Activated T-cell treated with anti-CD3 and anti-CD28 coated beads, Interleukin-2, amount 50 U/mL, for 24 hours (primary cell): ENCODE measurements at regions not wholly inside any gene's neighbourhood (a gene's known extent, or its start where the extent isn't known, plus 50 kb on each side); places are given as distances from the start of the nearest gene placed in this dataset.

Experiments
- DNase-seq: peaks from one replicate; pipeline ENCODE4 v3.0.0-alpha.2; 2020
- H3K27ac Mint-ChIP-seq: 2 replicates; pipeline ENCODE4 v1.8.0; 2020; ENCODE audit warnings: mild to moderate bottlenecking, mixed read lengths
- H3K27me3 Mint-ChIP-seq: 2 replicates; pipeline ENCODE4 v1.8.0; 2020; ENCODE audit warnings: mixed read lengths
- H3K36me3 Mint-ChIP-seq: 2 replicates; pipeline ENCODE4 v1.8.0; 2020; ENCODE audit warnings: low read depth, mixed read lengths
- H3K4me1 Mint-ChIP-seq: 2 replicates; pipeline ENCODE4 v1.8.0; 2020; ENCODE audit warnings: low read depth, mixed read lengths
- H3K4me3 Mint-ChIP-seq: 2 replicates; pipeline ENCODE4 v1.8.0; 2020; ENCODE audit warnings: mild to moderate bottlenecking, moderate library complexity, mixed read lengths
- H3K9me3 Mint-ChIP-seq: 2 replicates; pipeline ENCODE4 v1.8.0; 2020; ENCODE audit warnings: mixed read lengths

- H3K9me3 Mint-ChIP-seq: no peaks in the 10 kb centered on the region
- no peak overlapping the region for H3K27ac Mint-ChIP-seq
- no peak overlapping the region for H3K4me3 Mint-ChIP-seq
- DNase-seq: no peak
- peaks cover 6% of the 10 kb centered on the region for H3K27me3 Mint-ChIP-seq
- H3K4me1 Mint-ChIP-seq: no peaks in the 10 kb centered on the region
- no peaks in the 10 kb centered on the region for H3K36me3 Mint-ChIP-seq
Measured at GRCh38 chr13:48844676-48845075, 131.0 kb upstream of the FNDC3A start.

GRCh38 chr13:48849515-48849914, 126.2 kb upstream of the FNDC3A start:
- Mint-ChIP-seq H3K36me3 (no peaks in the 10 kb centered on the region), H3K27me3 (peaks cover 12% of the 10 kb centered on the region), H3K4me3 (no peak overlapping the region), H3K4me1 (peaks cover 34% of the 10 kb centered on the region), H3K9me3 (no peaks in the 10 kb centered on the region), H3K27ac (no peak overlapping the region)
- DNase-seq: no peak

- Mint-ChIP-seq H3K4me3 (no peak overlapping the region), H3K9me3 (no peaks in the 10 kb centered on the region)
Measured at GRCh38 chr13:48851707-48852106, 124.0 kb upstream of the FNDC3A start.

GRCh38 chr13:48852911-48853727, 122.6 kb upstream of the FNDC3A start:
- H3K4me3 Mint-ChIP-seq: no peak overlapping the region
- H3K27ac Mint-ChIP-seq: peak overlapping the region; percentile 82
- H3K4me1 Mint-ChIP-seq: peaks cover 43% of the 10 kb centered on the region
- H3K36me3 Mint-ChIP-seq: no peaks in the 10 kb centered on the region
- H3K27me3 Mint-ChIP-seq: peaks cover 12% of the 10 kb centered on the region
- no peak for DNase-seq
- no peaks in the 10 kb centered on the region for H3K9me3 Mint-ChIP-seq

More at GRCh38 chr13:48851707-48852106, 124.0 kb upstream of the FNDC3A start:
- peaks cover 36% of the 10 kb centered on the region for H3K4me1 Mint-ChIP-seq
- DNase-seq: no peak
- H3K27ac Mint-ChIP-seq: peak overlapping the region; percentile 7
- H3K36me3 Mint-ChIP-seq: no peaks in the 10 kb centered on the region
- peaks cover 12% of the 10 kb centered on the region for H3K27me3 Mint-ChIP-seq

- Mint-ChIP-seq H3K27ac (peak overlapping the region; percentile 82), H3K27me3 (peaks cover 12% of the 10 kb centered on the region), H3K9me3 (no peaks in the 10 kb centered on the region), H3K4me3 (no peak overlapping the region), H3K36me3 (no peaks in the 10 kb centered on the region), H3K4me1 (peaks cover 49% of the 10 kb centered on the region)
- DNase-seq: peak; percentile 47
Measured at GRCh38 chr13:48853728-48854102, 122.0 kb upstream of the FNDC3A start.

- Mint-ChIP-seq H3K4me1 (peaks cover 43% of the 10 kb centered on the region), H3K27me3 (no peaks in the 10 kb centered on the region)
- DNase-seq: no peak
Measured at GRCh38 chr13:48857576-48857975, 118.1 kb upstream of the FNDC3A start.

GRCh38 chr13:48858122-48858902, 117.4 kb upstream of the FNDC3A start:
- Mint-ChIP-seq H3K4me1 (peaks cover 36% of the 10 kb centered on the region), H3K27ac (no peak overlapping the region), H3K4me3 (no peak overlapping the region), H3K36me3 (no peaks in the 10 kb centered on the region), H3K9me3 (peaks cover 4% of the 10 kb centered on the region), H3K27me3 (no peaks in the 10 kb centered on the region)
- DNase-seq: no peak

More at GRCh38 chr13:48857576-48857975, 118.1 kb upstream of the FNDC3A start:
- Mint-ChIP-seq H3K4me3 (no peak overlapping the region), H3K27ac (no peak overlapping the region), H3K9me3 (peaks cover 4% of the 10 kb centered on the region), H3K36me3 (no peaks in the 10 kb centered on the region)

- no peaks in the 10 kb centered on the region for H3K27me3 Mint-ChIP-seq
- no peak overlapping the region for H3K4me3 Mint-ChIP-seq
- no peak overlapping the region for H3K27ac Mint-ChIP-seq
- DNase-seq: no peak
- no peaks in the 10 kb centered on the region for H3K36me3 Mint-ChIP-seq
- peaks cover 4% of the 10 kb centered on the region for H3K9me3 Mint-ChIP-seq
- peaks cover 28% of the 10 kb centered on the region for H3K4me1 Mint-ChIP-seq
Measured at GRCh38 chr13:48859272-48860105, 116.2 kb upstream of the FNDC3A start.

- H3K4me3 Mint-ChIP-seq: no peak overlapping the region
- no peaks in the 10 kb centered on the region for H3K36me3 Mint-ChIP-seq
- H3K27me3 Mint-ChIP-seq: no peaks in the 10 kb centered on the region
- H3K4me1 Mint-ChIP-seq: peaks cover 26% of the 10 kb centered on the region
- peaks cover 4% of the 10 kb centered on the region for H3K9me3 Mint-ChIP-seq
- DNase-seq: no peak
- no peak overlapping the region for H3K27ac Mint-ChIP-seq
Measured at GRCh38 chr13:48860364-48860763, 115.3 kb upstream of the FNDC3A start.

GRCh38 chr13:48862572-48862971, 113.1 kb upstream of the FNDC3A start:
- Mint-ChIP-seq H3K4me1 (peaks cover 25% of the 10 kb centered on the region), H3K27me3 (no peaks in the 10 kb centered on the region), H3K36me3 (no peaks in the 10 kb centered on the region), H3K9me3 (peaks cover 4% of the 10 kb centered on the region), H3K27ac (peak overlapping the region; percentile 9), H3K4me3 (no peak overlapping the region)
- DNase-seq: no peak

- no peak for DNase-seq
- Mint-ChIP-seq H3K4me3 (no peak overlapping the region), H3K9me3 (peaks cover 4% of the 10 kb centered on the region), H3K4me1 (peaks cover 13% of the 10 kb centered on the region), H3K27me3 (no peaks in the 10 kb centered on the region), H3K36me3 (no peaks in the 10 kb centered on the region), H3K27ac (no peak overlapping the region)
Measured at GRCh38 chr13:48864100-48864499, 111.6 kb upstream of the FNDC3A start.

GRCh38 chr13:48866249-48866648, 109.5 kb upstream of the FNDC3A start:
- Mint-ChIP-seq H3K27me3 (no peaks in the 10 kb centered on the region), H3K36me3 (no peaks in the 10 kb centered on the region), H3K9me3 (peaks cover 4% of the 10 kb centered on the region), H3K27ac (no peak overlapping the region), H3K4me1 (peaks cover 9% of the 10 kb centered on the region), H3K4me3 (no peak overlapping the region)
- no peak for DNase-seq

- no peak for DNase-seq
- Mint-ChIP-seq H3K27ac (no peak overlapping the region), H3K9me3 (no peaks in the 10 kb centered on the region), H3K4me1 (no peaks in the 10 kb centered on the region), H3K36me3 (no peaks in the 10 kb centered on the region), H3K27me3 (peaks cover 2% of the 10 kb centered on the region), H3K4me3 (no peak overlapping the region)
Measured at GRCh38 chr13:48873081-48873480, 102.6 kb upstream of the FNDC3A start.

GRCh38 chr13:48873587-48873986, 102.1 kb upstream of the FNDC3A start:
- H3K9me3 Mint-ChIP-seq: no peaks in the 10 kb centered on the region
- H3K27me3 Mint-ChIP-seq: peaks cover 2% of the 10 kb centered on the region
- no peaks in the 10 kb centered on the region for H3K4me1 Mint-ChIP-seq
- no peak overlapping the region for H3K4me3 Mint-ChIP-seq
- DNase-seq: no peak
- no peak overlapping the region for H3K27ac Mint-ChIP-seq
- no peaks in the 10 kb centered on the region for H3K36me3 Mint-ChIP-seq
